COLO829 (cell line): ENCODE measurements at regions not wholly inside any gene's neighbourhood (a gene's known extent, or its start where the extent isn't known, plus 50 kb on each side); places are given as distances from the start of the nearest gene placed in this dataset.
"Not testable (repeated sequence)": the region's sequence is repeated elsewhere in the genome, so short reads cannot be mapped to it uniquely, and the experiment has no call there.

Experiments
- DNase-seq: peaks from one replicate; pipeline ENCODE4 v3.0.0; 2012; ENCODE audit warnings: low spot score

DNA sequence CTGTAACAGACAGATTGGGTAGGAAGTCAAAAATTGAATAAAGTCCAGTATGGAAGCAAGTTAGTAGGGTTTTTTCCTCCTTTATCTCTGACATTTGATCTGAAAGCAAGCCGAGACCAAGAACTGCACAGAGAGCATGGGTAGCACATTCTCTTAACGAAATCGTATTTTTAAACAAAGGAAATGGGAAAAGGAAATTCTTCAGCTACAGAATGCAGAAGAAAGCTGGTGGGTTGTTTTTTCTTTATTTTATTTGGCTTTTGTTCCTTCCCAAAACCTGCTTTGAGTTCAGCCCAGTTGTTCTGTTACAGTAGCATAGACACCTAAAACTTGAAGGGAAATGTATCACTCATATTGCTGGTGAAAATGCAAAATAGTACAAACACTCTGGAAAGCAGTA is 397.0 kb downstream of the GBE1 start:
- no peak for DNase-seq

DNA sequence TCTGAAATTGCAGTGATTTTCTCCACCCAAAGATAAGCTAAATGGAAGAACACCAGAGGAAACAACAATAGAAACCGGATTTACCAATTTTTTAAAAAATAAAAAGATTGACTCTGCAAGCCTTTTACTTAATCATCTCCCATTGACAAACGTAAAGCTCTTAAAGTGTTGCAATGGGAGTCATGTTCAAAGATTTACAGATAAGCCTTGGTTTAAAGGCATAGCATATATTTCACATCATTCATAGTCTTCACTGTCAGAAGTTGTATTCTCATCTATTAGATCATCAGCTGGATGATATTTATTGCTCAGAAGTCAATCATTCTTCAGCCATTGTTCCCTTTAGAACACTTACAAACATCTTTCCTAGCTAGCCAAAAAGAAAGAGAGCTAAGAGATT is 397.6 kb downstream of the GBE1 start:
- no peak for DNase-seq

DNA sequence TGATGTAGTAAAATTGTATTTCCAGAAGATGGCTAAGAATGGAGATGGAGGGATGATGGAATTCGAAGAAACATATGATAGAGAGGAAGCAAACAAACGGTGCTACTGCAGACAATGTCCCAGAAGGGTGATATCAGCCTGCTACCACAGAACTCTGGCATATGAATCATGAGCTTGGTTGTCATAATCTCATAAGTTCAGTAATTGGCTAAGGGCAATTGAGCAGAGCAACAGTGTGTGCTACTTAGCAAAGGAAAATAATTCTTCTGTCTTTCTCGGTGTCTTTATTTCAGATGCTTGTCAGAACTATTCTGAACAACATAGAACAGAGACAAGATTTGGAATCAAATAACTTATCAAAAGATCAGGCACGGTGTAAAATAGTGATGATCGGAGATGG is 407.3 kb downstream of the GBE1 start:
- DNase-seq: no peak

GRCh38 chr3:81352867-81353266 is 408.6 kb downstream of the GBE1 start:
- peak; percentile 26 for DNase-seq

GRCh38 chr3:81349816-81350340 is 411.6 kb downstream of the GBE1 start:
- DNase-seq: no peak

GRCh38 chr3:81339040-81339845 is 422.2 kb downstream of the GBE1 start:
- peak; percentile 10 for DNase-seq

GRCh38 chr3:81336470-81336869 is 425.0 kb downstream of the GBE1 start:
- no peak for DNase-seq

DNA sequence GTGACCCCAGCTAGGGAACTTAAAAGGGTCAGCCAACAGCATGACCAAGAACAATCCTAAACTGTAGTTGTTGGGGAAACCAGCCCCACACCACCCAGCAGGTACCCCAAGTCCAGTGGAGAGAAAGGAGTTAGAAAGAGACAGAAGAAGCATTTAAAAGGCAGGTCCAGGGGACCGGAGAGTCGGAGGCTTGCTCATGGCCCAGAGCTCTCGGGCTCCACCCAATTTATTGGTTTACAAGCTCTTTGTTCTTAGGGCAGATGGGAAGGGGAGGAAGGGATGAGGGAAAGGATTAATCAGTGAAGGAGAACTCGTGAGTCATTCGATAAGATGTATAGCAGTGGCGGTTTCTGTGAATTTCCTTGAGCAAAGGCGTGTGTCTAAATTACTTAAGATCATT is 431.6 kb downstream of the GBE1 start:
- not testable (repeated sequence) for DNase-seq

GRCh38 chr3:81326245-81326644 is 435.2 kb downstream of the GBE1 start:
- no peak for DNase-seq

GRCh38 chr3:81320862-81321261 is 440.6 kb downstream of the GBE1 start:
- DNase-seq: no peak

DNA sequence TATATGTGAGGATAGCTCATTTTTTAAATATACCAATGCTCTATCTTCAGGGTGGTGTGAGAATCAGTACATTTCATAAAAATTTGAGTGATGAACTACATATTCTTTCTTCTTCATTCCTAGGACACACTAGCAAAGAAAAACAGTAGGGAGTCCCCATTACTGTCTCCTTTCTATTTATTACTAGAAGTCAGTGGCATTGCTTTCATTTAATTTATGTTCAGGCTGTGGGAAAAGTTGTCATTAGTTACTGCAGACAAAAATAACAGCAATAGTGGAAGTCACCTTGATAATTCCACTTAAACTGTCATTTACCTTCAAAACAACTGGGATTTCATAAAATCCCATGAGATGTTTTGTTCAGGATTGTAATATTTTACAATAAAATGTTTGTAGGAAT is 446.4 kb downstream of the GBE1 start:
- DNase-seq: no peak

DNA sequence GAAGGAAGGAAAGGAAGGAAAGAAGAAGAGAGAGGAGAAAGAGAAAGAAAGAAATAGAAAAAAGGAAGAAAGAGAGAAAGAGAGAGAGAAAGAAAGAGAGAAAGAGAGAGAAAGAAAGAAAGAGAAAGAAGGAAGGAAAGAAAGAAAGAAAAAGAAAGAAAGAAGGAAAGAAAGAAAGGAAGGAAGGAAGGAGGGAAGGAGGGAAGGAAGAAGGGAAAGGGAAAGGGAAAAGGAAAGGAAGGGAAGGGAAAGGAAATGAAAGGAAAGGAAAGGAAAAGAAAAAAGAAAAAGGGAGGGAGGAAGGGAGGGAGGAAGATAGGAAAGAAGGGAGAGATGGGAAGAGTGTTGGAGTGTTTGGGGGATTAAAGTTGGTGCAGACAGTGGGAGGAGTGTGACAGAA is 450.1 kb downstream of the GBE1 start:
- no peak for DNase-seq

GRCh38 chr3:81308306-81308705 is 453.1 kb downstream of the GBE1 start:
- no peak for DNase-seq

DNA sequence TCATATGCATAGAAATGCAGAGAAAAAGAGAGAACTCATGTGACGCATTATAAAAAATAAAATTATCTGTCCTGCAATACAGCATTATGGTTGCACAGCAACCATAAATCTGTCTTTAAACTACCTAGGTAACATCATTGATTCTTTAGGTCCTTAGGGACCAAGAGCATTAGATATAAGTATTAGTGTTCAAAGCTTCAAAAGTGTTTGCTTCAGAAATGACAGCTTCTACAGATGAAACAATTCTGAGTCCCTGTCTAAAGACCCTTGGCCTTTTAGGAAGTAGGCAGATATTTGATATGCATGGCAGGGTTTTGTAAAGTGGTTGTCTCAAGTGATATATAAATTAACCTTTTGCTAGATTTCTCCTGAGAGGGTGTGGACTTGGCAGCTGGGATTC is 454.2 kb downstream of the GBE1 start:
- DNase-seq: no peak

DNA sequence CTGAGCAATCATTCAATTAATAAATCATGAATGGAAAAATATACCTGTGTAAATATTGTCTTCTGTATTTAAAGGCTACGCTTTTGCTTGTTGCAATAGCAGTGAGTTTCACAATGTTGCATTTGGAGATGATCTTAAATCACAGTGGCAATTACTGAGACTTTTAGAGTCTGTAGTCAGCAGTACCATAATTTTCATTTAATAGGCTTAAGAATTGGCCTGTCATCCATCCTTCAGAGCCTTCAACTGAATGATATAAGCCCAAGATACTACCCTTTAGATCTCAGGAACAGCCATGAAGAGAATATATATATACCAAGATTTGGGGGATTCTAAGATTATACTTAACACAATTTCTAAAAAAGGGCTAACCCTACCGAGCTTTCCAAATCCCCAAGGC is 458.1 kb downstream of the GBE1 start:
- DNase-seq: no peak

DNA sequence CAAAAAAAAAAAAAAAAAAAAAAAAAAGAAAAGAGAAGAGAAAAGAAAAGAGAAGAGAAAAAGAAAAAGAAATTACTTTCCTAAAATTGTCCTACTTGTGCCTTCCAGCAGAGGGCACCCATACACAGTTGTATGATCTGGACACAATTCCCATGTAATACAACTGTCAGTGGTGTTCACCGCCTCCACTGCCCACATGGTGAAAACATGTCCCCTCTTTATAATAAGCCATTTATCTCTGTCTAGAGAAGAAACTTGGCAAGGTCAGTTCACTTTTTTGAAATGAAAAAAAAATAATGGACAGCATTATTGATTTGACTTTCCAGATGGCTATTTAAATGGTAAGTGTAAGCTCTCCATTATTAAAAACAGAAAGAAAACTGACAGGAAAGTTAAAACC is 459.4 kb downstream of the GBE1 start:
- peak; percentile 77 for DNase-seq

DNA sequence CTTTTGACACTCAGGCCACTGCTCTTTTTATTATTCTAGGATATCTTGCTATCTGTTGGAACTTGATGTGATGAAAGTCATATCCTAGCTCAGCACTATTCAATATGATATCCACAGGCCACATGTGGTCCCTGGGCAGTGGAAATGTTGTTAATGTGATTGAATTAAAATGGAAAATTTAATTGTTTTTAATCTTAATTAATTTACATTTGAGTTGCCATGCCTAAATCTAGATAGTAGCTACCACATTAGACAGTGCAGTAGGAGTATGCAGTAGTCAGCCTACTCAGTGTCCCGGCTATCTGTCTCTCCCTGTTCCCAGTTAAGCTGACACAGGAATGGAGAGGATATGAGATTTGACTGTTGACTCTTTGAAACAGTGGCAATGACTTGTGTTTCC is 460.2 kb downstream of the GBE1 start:
- no peak for DNase-seq

GRCh38 chr3:81300324-81300927 is 461.0 kb downstream of the GBE1 start:
- no peak for DNase-seq

DNA sequence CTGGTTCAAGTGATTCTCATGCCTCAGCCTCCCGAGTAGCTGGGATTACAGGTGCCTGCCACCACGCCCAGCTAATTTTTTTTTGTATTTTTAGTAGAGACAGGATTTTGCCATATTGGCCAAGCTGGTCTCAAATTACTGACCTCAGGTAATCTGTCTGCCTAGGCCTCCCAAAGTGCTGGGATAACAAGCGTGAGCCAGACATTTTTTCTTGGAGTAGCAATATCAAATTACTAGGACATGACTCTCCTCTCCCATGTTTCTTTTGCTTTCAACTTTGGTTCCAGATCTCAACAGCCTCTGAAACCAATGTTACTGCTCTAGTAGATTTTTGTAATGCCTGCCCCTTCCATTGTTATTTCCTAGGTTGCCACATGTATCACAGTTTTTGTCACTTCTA is 462.0 kb downstream of the GBE1 start:
- no peak for DNase-seq

DNA sequence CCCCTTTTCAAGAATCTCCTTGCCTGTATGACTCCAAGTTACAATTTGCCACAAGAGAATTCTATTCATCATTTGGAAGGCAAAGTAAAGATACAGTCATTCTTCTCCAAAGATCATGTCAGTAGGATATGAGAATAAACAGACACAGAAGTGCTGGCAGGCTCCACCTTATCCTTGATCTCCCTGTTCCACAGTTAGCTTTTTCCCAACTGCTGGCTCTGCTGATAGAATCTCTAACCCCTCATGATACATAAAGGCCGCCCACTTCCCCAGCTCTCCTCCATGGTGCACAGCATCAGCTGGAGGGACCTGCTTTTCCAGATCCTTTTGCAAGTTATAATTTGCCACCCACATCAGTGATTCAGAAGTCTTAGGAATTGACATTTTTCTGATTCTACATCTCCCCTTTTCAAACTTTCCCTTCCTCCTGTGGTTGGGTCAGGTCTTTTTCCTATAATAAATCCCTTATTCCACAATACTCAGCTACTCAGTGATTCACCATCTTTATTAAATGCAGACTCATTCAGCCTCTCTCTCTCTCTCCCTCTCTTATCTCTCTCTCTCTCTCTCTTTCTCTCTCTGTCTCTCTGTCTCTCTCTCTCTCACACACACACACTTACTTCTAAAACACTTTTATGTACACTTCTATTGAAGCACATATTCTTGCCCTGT is 465.4 kb downstream of the GBE1 start:
- no peak for DNase-seq

DNA sequence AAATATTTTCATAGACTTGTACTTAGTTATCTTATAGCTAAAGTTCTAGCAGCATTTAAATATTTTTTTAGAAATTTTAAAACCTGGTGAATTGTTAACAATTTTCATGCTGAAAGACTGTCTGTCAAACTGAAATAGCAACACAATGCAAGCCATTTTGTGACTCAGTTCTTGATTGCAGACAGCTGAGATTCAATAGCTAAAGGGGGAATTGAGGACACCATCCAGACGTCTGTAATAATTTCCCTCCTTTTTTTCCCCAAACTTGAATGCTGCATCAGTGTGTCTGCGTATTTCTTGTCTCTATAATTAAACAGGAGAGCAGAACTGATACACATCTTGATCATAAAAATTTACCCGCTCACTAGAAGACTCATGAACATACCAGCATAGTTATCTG is 468.3 kb downstream of the GBE1 start:
- no peak for DNase-seq

DNA sequence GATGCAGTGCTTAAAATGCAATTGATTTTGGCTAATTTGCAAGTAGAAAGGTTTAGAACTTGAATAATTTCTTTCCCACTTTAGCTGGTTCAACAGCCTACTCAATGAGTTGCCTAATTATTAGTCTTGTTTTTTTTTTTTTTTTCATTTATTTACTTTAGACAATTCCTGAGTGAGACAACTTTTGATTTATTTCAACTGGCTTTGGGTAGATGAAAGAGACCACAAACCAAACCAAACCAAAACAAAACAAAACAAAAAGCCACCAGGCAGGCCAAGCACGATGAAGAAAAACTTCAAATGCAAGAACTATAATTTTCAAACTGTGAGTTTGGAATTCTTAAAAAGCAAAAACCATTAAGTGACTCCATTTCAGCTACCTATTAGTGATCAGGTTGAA is 469.9 kb downstream of the GBE1 start:
- DNase-seq: no peak

DNA sequence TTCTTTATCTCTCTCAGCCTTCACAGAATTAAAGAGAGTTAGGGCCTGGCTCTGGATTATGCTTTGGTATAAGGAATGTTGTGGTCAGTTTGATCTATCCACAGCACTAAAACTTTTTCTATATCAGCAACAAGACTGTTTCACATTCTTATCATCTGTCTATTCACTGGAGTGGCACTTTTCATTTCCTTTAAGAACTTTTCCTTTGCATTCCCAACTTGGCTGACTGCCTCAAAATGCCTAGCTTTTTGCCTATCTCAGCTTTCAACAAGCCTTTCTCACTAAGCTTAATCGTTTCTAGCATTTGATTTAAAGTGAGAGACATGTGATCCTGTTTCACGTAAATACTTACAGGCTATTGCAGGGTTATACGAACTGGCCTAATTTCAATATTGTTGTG is 471.8 kb downstream of the GBE1 start:
- no peak for DNase-seq
